WTC11 (cell line): ENCODE measurements at regions not wholly inside any gene's neighbourhood (a gene's known extent, or its start where the extent isn't known, plus 50 kb on each side); places are given as distances from the start of the nearest gene placed in this dataset.

Source experiments
- E2F4 ChIP-seq: sonication (generic); formaldehyde crosslinking; IDR thresholded peaks from 2 replicates; pipeline ENCODE4 v1.8.1; 2022; ENCODE audit warnings: low read depth, mild to moderate bottlenecking, moderate library complexity, missing genetic modification reagents, borderline replicate concordance
- FOXK1 ChIP-seq: sonication (generic); formaldehyde crosslinking; IDR thresholded peaks from 2 replicates; pipeline ENCODE4 v1.8.0; 2022; ENCODE audit warnings: mild to moderate bottlenecking, moderate library complexity, missing genetic modification reagents
- HMGXB4 ChIP-seq: sonication (generic); formaldehyde crosslinking; IDR thresholded peaks from 2 replicates; pipeline ENCODE4 v1.8.1; 2023; ENCODE audit warnings: mild to moderate bottlenecking, moderate library complexity, missing genetic modification reagents
- IRF2 ChIP-seq: sonication (generic); formaldehyde crosslinking; IDR thresholded peaks from 2 replicates; pipeline ENCODE4 v1.8.0; 2022; ENCODE audit warnings: low read depth, missing genetic modification reagents, borderline replicate concordance
- KAT7 ChIP-seq: sonication (generic); formaldehyde crosslinking; IDR thresholded peaks from 2 replicates; pipeline ENCODE4 v1.8.1; 2023; ENCODE audit warnings: missing genetic modification reagents, mild to moderate bottlenecking, borderline replicate concordance
- MAX ChIP-seq: sonication (generic); formaldehyde crosslinking; IDR thresholded peaks from 2 replicates; pipeline ENCODE4 v1.8.0; 2022; ENCODE audit warnings: mild to moderate bottlenecking, missing genetic modification reagents
- MXD4 ChIP-seq: fragments of 250-450 bp; sonication (Bioruptor Pico); IDR thresholded peaks from 2 replicates; pipeline ENCODE4 v1.8.0; 2021; ENCODE audit warnings: mild to moderate bottlenecking, moderate library complexity, borderline replicate concordance
- NR2C2 ChIP-seq: sonication (generic); formaldehyde crosslinking; IDR thresholded peaks from 2 replicates; pipeline ENCODE4 v1.8.0; 2022; ENCODE audit warnings: mild to moderate bottlenecking, missing genetic modification reagents
- OVOL2 ChIP-seq: fragments of 250-450 bp; sonication (Bioruptor Pico); IDR thresholded peaks from 2 replicates; pipeline ENCODE4 v1.9.0; 2021; ENCODE audit warnings: mild to moderate bottlenecking, borderline replicate concordance
- SP1 ChIP-seq: sonication (generic); formaldehyde crosslinking; conservative IDR thresholded peaks from 2 replicates; pipeline ENCODE4 v1.8.1; 2022; ENCODE audit warnings: missing genetic modification reagents
- TEAD1 ChIP-seq: sonication (generic); formaldehyde crosslinking; IDR thresholded peaks from 2 replicates; pipeline ENCODE4 v1.8.0; 2022; ENCODE audit warnings: mild to moderate bottlenecking, missing genetic modification reagents
- TEAD4 ChIP-seq: sonication (generic); formaldehyde crosslinking; IDR thresholded peaks from 2 replicates; pipeline ENCODE4 v1.8.0; 2022; ENCODE audit warnings: mild to moderate bottlenecking, missing genetic modification reagents
- USF1 ChIP-seq: sonication (generic); formaldehyde crosslinking; IDR thresholded peaks from 2 replicates; pipeline ENCODE4 v1.8.0; 2022; ENCODE audit warnings: mild to moderate bottlenecking, missing genetic modification reagents
- ZBTB21 ChIP-seq: sonication (generic); formaldehyde crosslinking; IDR thresholded peaks from 2 replicates; pipeline ENCODE4 v1.8.1; 2023; ENCODE audit warnings: mild to moderate bottlenecking, missing genetic modification reagents, borderline replicate concordance
- ZNF317 ChIP-seq: sonication (generic); formaldehyde crosslinking; IDR thresholded peaks from 2 replicates; pipeline ENCODE4 v1.8.1; 2023; ENCODE audit warnings: low read depth, mild to moderate bottlenecking, moderate library complexity, missing genetic modification reagents, borderline replicate concordance
- TF ChIP-seq, protein P1 (sequence below): sonication (generic); formaldehyde crosslinking; IDR thresholded peaks from 2 replicates; pipeline ENCODE4 v1.8.0; 2022; ENCODE audit warnings: mild to moderate bottlenecking, missing genetic modification reagents
- TF ChIP-seq, protein P2 (sequence below): sonication (generic); formaldehyde crosslinking; IDR thresholded peaks from 2 replicates; pipeline ENCODE4 v1.8.1; 2023; ENCODE audit warnings: mild to moderate bottlenecking, missing genetic modification reagents, moderate library complexity
- TF ChIP-seq, protein P3 (sequence below): sonication (generic); formaldehyde crosslinking; IDR thresholded peaks from 2 replicates; pipeline ENCODE4 v1.8.0; 2022; ENCODE audit warnings: mild to moderate bottlenecking, missing genetic modification reagents
- TF ChIP-seq, protein P4 (sequence below): sonication (generic); formaldehyde crosslinking; IDR thresholded peaks from 2 replicates; pipeline ENCODE4 v1.8.1; 2022; ENCODE audit warnings: low read depth, missing genetic modification reagents, borderline replicate concordance
- TF ChIP-seq, protein P5 (sequence below): sonication (generic); formaldehyde crosslinking; IDR thresholded peaks from 2 replicates; pipeline ENCODE4 v1.8.1; 2022; ENCODE audit warnings: missing genetic modification reagents, borderline replicate concordance
- TF ChIP-seq, protein P6 (sequence below): fragments of 250-450 bp; sonication (Bioruptor Pico); IDR thresholded peaks from 2 replicates; pipeline ENCODE4 v1.9.0; 2021; ENCODE audit warnings: mild to moderate bottlenecking

- TF ChIP-seq, protein P1, sequence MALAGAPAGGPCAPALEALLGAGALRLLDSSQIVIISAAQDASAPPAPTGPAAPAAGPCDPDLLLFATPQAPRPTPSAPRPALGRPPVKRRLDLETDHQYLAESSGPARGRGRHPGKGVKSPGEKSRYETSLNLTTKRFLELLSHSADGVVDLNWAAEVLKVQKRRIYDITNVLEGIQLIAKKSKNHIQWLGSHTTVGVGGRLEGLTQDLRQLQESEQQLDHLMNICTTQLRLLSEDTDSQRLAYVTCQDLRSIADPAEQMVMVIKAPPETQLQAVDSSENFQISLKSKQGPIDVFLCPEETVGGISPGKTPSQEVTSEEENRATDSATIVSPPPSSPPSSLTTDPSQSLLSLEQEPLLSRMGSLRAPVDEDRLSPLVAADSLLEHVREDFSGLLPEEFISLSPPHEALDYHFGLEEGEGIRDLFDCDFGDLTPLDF (CRISPR knock-in tag): peak; percentile 62; the same call in 1 of the 2 replicates
- TF ChIP-seq, protein P2, sequence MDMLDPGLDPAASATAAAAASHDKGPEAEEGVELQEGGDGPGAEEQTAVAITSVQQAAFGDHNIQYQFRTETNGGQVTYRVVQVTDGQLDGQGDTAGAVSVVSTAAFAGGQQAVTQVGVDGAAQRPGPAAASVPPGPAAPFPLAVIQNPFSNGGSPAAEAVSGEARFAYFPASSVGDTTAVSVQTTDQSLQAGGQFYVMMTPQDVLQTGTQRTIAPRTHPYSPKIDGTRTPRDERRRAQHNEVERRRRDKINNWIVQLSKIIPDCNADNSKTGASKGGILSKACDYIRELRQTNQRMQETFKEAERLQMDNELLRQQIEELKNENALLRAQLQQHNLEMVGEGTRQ (CRISPR knock-in tag): peak; percentile 95
- TF ChIP-seq OVOL2 (CRISPR knock-in tag) (no peak), SP1 (CRISPR knock-in tag) (peak; percentile 63), TEAD4 (CRISPR knock-in tag) (no peak), ZNF317 (CRISPR knock-in tag) (no peak), HMGXB4 (CRISPR knock-in tag) (no peak), ZBTB21 (CRISPR knock-in tag) (no peak), TEAD1 (CRISPR knock-in tag) (no peak), FOXK1 (CRISPR knock-in tag) (peak; percentile 17; the same call in 1 of the 2 replicates), IRF2 (CRISPR knock-in tag) (no peak), KAT7 (0 out of 2 replicates have a peak, but pooled peaks have one; percentile 78), NR2C2 (CRISPR knock-in tag) (no peak), USF1 (CRISPR knock-in tag) (peak; percentile 94), MAX (CRISPR knock-in tag) (peak; percentile 75; the same call in 1 of the 2 replicates), MXD4 (CRISPR knock-in tag) (no peak), E2F4 (0 out of 2 replicates have a peak, but pooled peaks have one; percentile 43)
- TF ChIP-seq, protein P3, sequence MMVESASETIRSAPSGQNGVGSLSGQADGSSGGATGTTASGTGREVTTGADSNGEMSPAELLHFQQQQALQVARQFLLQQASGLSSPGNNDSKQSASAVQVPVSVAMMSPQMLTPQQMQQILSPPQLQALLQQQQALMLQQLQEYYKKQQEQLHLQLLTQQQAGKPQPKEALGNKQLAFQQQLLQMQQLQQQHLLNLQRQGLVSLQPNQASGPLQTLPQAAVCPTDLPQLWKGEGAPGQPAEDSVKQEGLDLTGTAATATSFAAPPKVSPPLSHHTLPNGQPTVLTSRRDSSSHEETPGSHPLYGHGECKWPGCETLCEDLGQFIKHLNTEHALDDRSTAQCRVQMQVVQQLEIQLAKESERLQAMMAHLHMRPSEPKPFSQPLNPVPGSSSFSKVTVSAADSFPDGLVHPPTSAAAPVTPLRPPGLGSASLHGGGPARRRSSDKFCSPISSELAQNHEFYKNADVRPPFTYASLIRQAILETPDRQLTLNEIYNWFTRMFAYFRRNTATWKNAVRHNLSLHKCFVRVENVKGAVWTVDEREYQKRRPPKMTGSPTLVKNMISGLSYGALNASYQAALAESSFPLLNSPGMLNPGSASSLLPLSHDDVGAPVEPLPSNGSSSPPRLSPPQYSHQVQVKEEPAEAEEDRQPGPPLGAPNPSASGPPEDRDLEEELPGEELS (CRISPR knock-in tag): peak; percentile 56; the same call in 1 of the 2 replicates
- TF ChIP-seq, protein P4, sequence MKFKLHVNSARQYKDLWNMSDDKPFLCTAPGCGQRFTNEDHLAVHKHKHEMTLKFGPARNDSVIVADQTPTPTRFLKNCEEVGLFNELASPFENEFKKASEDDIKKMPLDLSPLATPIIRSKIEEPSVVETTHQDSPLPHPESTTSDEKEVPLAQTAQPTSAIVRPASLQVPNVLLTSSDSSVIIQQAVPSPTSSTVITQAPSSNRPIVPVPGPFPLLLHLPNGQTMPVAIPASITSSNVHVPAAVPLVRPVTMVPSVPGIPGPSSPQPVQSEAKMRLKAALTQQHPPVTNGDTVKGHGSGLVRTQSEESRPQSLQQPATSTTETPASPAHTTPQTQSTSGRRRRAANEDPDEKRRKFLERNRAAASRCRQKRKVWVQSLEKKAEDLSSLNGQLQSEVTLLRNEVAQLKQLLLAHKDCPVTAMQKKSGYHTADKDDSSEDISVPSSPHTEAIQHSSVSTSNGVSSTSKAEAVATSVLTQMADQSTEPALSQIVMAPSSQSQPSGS (CRISPR knock-in tag): no peak
- TF ChIP-seq, protein P5, sequence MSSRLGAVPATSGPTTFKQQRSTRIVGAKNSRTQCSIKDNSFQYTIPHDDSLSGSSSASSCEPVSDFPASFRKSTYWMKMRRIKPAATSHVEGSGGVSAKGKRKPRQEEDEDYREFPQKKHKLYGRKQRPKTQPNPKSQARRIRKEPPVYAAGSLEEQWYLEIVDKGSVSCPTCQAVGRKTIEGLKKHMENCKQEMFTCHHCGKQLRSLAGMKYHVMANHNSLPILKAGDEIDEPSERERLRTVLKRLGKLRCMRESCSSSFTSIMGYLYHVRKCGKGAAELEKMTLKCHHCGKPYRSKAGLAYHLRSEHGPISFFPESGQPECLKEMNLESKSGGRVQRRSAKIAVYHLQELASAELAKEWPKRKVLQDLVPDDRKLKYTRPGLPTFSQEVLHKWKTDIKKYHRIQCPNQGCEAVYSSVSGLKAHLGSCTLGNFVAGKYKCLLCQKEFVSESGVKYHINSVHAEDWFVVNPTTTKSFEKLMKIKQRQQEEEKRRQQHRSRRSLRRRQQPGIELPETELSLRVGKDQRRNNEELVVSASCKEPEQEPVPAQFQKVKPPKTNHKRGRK (CRISPR knock-in tag): no peak
- TF ChIP-seq, protein P6, sequence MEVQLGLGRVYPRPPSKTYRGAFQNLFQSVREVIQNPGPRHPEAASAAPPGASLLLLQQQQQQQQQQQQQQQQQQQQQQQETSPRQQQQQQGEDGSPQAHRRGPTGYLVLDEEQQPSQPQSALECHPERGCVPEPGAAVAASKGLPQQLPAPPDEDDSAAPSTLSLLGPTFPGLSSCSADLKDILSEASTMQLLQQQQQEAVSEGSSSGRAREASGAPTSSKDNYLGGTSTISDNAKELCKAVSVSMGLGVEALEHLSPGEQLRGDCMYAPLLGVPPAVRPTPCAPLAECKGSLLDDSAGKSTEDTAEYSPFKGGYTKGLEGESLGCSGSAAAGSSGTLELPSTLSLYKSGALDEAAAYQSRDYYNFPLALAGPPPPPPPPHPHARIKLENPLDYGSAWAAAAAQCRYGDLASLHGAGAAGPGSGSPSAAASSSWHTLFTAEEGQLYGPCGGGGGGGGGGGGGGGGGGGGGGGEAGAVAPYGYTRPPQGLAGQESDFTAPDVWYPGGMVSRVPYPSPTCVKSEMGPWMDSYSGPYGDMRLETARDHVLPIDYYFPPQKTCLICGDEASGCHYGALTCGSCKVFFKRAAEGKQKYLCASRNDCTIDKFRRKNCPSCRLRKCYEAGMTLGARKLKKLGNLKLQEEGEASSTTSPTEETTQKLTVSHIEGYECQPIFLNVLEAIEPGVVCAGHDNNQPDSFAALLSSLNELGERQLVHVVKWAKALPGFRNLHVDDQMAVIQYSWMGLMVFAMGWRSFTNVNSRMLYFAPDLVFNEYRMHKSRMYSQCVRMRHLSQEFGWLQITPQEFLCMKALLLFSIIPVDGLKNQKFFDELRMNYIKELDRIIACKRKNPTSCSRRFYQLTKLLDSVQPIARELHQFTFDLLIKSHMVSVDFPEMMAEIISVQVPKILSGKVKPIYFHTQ: no peak
Measured at GRCh38 chr3:43998836-43999727, 242.6 kb upstream of the TOPAZ1 start (continued).
